ENCODE measurements at regions not wholly inside any gene's neighbourhood (a gene's known extent, or its start where the extent isn't known, plus 50 kb on each side); places are given as distances from the start of the nearest gene placed in this dataset.
"Not testable (repeated sequence)": the region's sequence is repeated elsewhere in the genome, so short reads cannot be mapped to it uniquely, and the experiment has no call there.

DNA sequence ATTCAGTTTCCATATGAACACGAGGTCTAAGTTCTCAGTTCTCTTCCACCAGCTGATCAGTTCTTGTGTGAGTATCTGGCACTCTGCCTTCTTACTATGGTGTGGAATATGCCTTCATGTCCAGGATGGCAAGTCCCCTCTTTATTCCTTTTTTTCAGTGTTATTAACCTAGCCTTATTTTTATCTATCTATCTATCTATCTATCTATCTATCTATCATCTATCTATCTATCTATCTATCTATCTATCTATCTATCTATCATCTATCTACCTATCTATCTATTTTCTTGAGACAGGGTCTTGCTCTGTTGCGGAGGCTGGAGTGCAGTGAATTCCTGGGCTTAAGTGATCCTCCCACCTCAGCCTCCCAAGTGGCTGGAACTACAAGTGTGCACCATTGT is 329.2 kb upstream of the TNRC6C start:
- TF ChIP-seq, protein P1, sequence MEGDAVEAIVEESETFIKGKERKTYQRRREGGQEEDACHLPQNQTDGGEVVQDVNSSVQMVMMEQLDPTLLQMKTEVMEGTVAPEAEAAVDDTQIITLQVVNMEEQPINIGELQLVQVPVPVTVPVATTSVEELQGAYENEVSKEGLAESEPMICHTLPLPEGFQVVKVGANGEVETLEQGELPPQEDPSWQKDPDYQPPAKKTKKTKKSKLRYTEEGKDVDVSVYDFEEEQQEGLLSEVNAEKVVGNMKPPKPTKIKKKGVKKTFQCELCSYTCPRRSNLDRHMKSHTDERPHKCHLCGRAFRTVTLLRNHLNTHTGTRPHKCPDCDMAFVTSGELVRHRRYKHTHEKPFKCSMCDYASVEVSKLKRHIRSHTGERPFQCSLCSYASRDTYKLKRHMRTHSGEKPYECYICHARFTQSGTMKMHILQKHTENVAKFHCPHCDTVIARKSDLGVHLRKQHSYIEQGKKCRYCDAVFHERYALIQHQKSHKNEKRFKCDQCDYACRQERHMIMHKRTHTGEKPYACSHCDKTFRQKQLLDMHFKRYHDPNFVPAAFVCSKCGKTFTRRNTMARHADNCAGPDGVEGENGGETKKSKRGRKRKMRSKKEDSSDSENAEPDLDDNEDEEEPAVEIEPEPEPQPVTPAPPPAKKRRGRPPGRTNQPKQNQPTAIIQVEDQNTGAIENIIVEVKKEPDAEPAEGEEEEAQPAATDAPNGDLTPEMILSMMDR (IDR thresholded peaks at IDR 0.05): not testable (repeated sequence)
- not testable (repeated sequence) for TF ChIP-seq POLR2A, POLR2AphosphoS5 (IDR thresholded peaks at IDR 0.05)

Data from breast epithelium (tissue), 3 donors.